Neural cell (in vitro differentiated cells): ENCODE measurements at regions not wholly inside any gene's neighbourhood (a gene's known extent, or its start where the extent isn't known, plus 50 kb on each side); places are given as distances from the start of the nearest gene placed in this dataset.
"Not testable (repeated sequence)": the region's sequence is repeated elsewhere in the genome, so short reads cannot be mapped to it uniquely, and the experiment has no call there.

Source experiments
- EZH2 ChIP-seq: fragments of 200-600, 300-800 bp; shearing (Covaris generic), sonication (generic); IDR thresholded peaks from 2 replicates; pipeline ENCODE4 v1.6.1; 2014; ENCODE audit warnings: antibody characterized with exemption, low read length, borderline replicate concordance, mild to moderate bottlenecking; ENCODE audit not compliant: insufficient read depth, poor library complexity, severe bottlenecking
- MXI1 ChIP-seq: fragments of 450-650 bp; conservative IDR thresholded peaks from 2 replicates; pipeline ENCODE4 v1.6.1; 2014; ENCODE audit warnings: antibody characterized with exemption, mild to moderate bottlenecking; ENCODE audit not compliant: poor library complexity, severe bottlenecking
- POLR2AphosphoS5 ChIP-seq: IDR thresholded peaks from 2 replicates; pipeline ENCODE4 v1.6.1; 2012
- RAD21 ChIP-seq: fragments of 450-650 bp; conservative IDR thresholded peaks from 2 replicates; pipeline ENCODE4 v1.6.1; 2014; ENCODE audit warnings: antibody characterized with exemption, mild to moderate bottlenecking, moderate library complexity
- TAF1 ChIP-seq: IDR thresholded peaks from 2 replicates; pipeline ENCODE4 v1.6.1; 2012; ENCODE audit warnings: low read depth
- TF ChIP-seq, protein P1 (sequence below): fragments of 450-650 bp; IDR thresholded peaks from 2 replicates; pipeline ENCODE4 v1.5.1; 2014; ENCODE audit warnings: antibody characterized with exemption, mild to moderate bottlenecking, moderate library complexity; ENCODE audit not compliant: poor library complexity, severe bottlenecking

DNA sequence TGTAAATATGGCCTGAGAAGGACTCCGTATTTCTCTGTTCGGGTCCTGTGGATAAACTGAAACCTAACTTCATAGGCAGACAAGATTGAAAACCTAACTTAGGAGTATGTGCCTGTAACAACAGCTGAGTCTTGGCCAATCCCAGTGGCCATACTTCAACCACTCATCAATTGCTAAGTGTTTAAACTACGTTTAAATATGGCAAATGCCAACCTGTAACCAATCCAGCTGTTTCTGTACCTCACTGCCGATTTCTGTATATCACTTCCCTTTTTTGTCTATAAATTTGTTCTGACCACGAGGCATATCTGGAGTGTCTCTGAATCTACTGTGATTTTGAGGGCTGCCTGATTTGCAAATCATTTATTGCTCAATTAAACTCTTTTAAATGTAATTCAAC is 272.3 kb downstream of the LPIN1 start:
- not testable (repeated sequence) for TF ChIP-seq EZH2, POLR2AphosphoS5, MXI1, TAF1, RAD21
- TF ChIP-seq, protein P1, sequence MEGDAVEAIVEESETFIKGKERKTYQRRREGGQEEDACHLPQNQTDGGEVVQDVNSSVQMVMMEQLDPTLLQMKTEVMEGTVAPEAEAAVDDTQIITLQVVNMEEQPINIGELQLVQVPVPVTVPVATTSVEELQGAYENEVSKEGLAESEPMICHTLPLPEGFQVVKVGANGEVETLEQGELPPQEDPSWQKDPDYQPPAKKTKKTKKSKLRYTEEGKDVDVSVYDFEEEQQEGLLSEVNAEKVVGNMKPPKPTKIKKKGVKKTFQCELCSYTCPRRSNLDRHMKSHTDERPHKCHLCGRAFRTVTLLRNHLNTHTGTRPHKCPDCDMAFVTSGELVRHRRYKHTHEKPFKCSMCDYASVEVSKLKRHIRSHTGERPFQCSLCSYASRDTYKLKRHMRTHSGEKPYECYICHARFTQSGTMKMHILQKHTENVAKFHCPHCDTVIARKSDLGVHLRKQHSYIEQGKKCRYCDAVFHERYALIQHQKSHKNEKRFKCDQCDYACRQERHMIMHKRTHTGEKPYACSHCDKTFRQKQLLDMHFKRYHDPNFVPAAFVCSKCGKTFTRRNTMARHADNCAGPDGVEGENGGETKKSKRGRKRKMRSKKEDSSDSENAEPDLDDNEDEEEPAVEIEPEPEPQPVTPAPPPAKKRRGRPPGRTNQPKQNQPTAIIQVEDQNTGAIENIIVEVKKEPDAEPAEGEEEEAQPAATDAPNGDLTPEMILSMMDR: not testable (repeated sequence)
